ENCODE measurements at regions not wholly inside any gene's neighbourhood (a gene's known extent, or its start where the extent isn't known, plus 50 kb on each side); places are given as distances from the start of the nearest gene placed in this dataset.

GRCh38 chr3:64427671-64428070, 202.4 kb upstream of the PRICKLE2 start:
- TF ChIP-seq, protein P1, sequence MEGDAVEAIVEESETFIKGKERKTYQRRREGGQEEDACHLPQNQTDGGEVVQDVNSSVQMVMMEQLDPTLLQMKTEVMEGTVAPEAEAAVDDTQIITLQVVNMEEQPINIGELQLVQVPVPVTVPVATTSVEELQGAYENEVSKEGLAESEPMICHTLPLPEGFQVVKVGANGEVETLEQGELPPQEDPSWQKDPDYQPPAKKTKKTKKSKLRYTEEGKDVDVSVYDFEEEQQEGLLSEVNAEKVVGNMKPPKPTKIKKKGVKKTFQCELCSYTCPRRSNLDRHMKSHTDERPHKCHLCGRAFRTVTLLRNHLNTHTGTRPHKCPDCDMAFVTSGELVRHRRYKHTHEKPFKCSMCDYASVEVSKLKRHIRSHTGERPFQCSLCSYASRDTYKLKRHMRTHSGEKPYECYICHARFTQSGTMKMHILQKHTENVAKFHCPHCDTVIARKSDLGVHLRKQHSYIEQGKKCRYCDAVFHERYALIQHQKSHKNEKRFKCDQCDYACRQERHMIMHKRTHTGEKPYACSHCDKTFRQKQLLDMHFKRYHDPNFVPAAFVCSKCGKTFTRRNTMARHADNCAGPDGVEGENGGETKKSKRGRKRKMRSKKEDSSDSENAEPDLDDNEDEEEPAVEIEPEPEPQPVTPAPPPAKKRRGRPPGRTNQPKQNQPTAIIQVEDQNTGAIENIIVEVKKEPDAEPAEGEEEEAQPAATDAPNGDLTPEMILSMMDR (IDR thresholded peaks at IDR 0.05; ENCODE audit: insufficient read depth, low read length): no peak
- H3K4me3 ChIP-seq (ENCODE audit: low read depth, low read length): no peak overlapping the region
- no peak for DNase-seq (ENCODE audit: low read depth)

GRCh38 chr3:64426551-64426950, 201.3 kb upstream of the PRICKLE2 start:
- H3K4me3 ChIP-seq (ENCODE audit: low read depth, low read length): no peak overlapping the region
- TF ChIP-seq, protein P1 (IDR thresholded peaks at IDR 0.05; ENCODE audit: insufficient read depth, low read length): no peak
- DNase-seq (ENCODE audit: low read depth): no peak

DNA sequence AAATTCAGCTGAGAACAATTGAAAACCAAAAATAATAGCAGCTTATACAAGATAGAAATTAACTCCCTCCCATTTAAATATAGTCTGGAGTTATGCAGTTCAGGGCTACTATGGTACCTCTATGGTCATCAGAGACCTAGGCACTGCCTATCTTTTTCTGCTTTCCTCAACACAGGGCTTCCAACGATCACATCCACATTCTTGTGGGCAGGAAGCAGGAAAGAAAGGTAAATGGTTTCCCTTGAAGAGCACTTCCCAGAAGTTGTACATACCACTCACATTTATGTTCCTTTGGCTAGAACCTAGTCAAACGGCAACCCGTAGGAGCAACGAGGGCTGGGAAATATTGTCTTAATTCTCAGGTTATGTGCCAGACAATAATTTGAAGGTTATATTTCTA, 197.7 kb upstream of the PRICKLE2 start:
- DNase-seq (ENCODE audit: low read depth): no peak
- TF ChIP-seq, protein P1 (IDR thresholded peaks at IDR 0.05; ENCODE audit: insufficient read depth, low read length): no peak
- H3K4me3 ChIP-seq (ENCODE audit: low read depth, low read length): no peak overlapping the region

GRCh38 chr3:64422192-64422591, 196.9 kb upstream of the PRICKLE2 start:
- no peak for DNase-seq (ENCODE audit: low read depth)
- TF ChIP-seq, protein P1 (IDR thresholded peaks at IDR 0.05; ENCODE audit: insufficient read depth, low read length): no peak
- H3K4me3 ChIP-seq (ENCODE audit: low read depth, low read length): no peak overlapping the region

DNA sequence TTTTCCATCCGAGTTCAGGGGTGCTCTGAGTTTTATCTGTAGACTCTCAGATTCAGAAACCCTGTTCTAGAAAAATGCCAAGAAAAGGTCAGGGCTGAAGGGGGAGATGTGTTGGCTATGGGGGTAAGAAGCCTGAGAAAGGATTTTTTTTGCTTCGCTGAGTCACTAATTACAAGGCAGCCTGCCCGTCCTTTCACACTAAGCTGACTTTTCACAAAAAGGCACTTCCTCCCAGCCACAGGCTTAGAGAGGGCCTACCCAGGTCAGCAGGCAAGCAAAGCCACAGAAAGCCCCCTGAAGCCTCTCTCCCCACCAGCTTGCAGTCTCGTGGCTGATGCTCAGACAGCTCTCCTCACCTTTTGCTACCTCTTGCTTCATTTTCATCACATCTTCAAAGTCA, 192.6 kb upstream of the PRICKLE2 start:
- peak; percentile 20 for DNase-seq (ENCODE audit: low read depth)
- TF ChIP-seq, protein P1 (IDR thresholded peaks at IDR 0.05; ENCODE audit: insufficient read depth, low read length): no peak
- no peak overlapping the region for H3K4me3 ChIP-seq (ENCODE audit: low read depth, low read length)

- H3K4me3 ChIP-seq (ENCODE audit: low read depth, low read length): no peak overlapping the region
- TF ChIP-seq, protein P1 (IDR thresholded peaks at IDR 0.05; ENCODE audit: insufficient read depth, low read length): no peak
- no peak for DNase-seq (ENCODE audit: low read depth)
Observed at GRCh38 chr3:64414043-64414442, 188.8 kb upstream of the PRICKLE2 start.

DNA sequence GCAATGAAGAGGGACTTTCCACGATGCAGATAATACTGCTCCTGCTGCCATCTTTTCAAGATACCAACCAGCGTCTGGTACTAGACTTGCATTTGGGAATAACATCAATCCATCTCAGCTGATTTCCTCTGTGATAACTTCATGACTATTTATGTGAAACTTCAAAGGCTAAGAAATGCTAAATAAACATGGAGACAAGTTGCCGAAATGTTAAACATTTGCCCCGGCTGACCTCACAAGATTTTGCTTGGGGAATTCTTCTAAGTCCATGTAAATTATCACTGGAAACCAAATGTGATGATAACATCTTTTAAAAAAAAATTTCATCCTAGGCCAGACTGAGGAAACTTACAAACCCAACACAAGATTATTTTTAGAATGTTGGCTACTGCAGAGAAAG, 185.8 kb upstream of the PRICKLE2 start:
- no peak overlapping the region for H3K4me3 ChIP-seq (ENCODE audit: low read depth, low read length)
- TF ChIP-seq, protein P1 (IDR thresholded peaks at IDR 0.05; ENCODE audit: insufficient read depth, low read length): no peak
- DNase-seq (ENCODE audit: low read depth): no peak

Measured in fibroblast of the aortic adventitia (primary cell).